ENCODE measurements at regions not wholly inside any gene's neighbourhood (a gene's known extent, or its start where the extent isn't known, plus 50 kb on each side); places are given as distances from the start of the nearest gene placed in this dataset.

DNA sequence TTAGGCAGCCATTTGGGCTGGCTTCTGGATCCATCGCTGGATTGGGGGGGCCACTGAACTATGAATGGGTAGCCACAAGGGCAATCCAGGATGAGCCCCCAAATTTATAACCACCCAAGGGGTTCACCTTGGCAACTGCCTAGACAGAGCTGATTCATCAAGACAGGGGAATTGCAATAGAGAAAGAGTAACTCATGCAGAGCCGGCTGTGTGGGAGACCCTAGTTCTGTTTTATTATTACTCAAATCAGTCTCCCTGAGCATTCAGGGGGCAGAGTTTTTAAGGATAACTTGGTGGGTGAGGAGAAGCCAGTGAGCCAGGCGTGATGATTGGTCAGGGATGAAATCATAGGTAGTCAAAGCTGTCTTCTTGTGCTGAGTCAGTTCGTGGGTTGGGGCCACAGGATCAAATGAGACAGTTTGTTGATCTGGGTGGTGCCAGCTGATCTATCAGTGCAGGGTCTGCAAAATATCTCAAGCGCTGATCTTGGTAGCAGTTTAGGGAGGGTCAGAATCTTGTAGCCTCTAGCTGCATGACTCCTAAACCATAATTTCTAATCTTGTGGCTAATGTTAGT is 57.9 kb downstream of the DNAJB9 start:
- TF ChIP-seq, protein P1, sequence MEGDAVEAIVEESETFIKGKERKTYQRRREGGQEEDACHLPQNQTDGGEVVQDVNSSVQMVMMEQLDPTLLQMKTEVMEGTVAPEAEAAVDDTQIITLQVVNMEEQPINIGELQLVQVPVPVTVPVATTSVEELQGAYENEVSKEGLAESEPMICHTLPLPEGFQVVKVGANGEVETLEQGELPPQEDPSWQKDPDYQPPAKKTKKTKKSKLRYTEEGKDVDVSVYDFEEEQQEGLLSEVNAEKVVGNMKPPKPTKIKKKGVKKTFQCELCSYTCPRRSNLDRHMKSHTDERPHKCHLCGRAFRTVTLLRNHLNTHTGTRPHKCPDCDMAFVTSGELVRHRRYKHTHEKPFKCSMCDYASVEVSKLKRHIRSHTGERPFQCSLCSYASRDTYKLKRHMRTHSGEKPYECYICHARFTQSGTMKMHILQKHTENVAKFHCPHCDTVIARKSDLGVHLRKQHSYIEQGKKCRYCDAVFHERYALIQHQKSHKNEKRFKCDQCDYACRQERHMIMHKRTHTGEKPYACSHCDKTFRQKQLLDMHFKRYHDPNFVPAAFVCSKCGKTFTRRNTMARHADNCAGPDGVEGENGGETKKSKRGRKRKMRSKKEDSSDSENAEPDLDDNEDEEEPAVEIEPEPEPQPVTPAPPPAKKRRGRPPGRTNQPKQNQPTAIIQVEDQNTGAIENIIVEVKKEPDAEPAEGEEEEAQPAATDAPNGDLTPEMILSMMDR (IDR thresholded peaks at IDR 0.05 in 2 of 3, conservative IDR thresholded peaks at IDR 0.05 in 1 of 3; ENCODE audit: control insufficient read depth in 2 of 3, extremely low read depth in 1 of 3, insufficient read depth in 1 of 3, low read depth in 3 of 3, low read length in 3 of 3) = no peak
- TF ChIP-seq, protein P2, sequence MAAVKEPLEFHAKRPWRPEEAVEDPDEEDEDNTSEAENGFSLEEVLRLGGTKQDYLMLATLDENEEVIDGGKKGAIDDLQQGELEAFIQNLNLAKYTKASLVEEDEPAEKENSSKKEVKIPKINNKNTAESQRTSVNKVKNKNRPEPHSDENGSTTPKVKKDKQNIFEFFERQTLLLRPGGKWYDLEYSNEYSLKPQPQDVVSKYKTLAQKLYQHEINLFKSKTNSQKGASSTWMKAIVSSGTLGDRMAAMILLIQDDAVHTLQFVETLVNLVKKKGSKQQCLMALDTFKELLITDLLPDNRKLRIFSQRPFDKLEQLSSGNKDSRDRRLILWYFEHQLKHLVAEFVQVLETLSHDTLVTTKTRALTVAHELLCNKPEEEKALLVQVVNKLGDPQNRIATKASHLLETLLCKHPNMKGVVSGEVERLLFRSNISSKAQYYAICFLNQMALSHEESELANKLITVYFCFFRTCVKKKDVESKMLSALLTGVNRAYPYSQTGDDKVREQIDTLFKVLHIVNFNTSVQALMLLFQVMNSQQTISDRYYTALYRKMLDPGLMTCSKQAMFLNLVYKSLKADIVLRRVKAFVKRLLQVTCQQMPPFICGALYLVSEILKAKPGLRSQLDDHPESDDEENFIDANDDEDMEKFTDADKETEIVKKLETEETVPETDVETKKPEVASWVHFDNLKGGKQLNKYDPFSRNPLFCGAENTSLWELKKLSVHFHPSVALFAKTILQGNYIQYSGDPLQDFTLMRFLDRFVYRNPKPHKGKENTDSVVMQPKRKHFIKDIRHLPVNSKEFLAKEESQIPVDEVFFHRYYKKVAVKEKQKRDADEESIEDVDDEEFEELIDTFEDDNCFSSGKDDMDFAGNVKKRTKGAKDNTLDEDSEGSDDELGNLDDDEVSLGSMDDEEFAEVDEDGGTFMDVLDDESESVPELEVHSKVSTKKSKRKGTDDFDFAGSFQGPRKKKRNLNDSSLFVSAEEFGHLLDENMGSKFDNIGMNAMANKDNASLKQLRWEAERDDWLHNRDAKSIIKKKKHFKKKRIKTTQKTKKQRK (IDR thresholded peaks at IDR 0.05; ENCODE audit: low read depth, low read length) = no peak
- TF ChIP-seq NRF1 (conservative IDR thresholded peaks at IDR 0.05; ENCODE audit: low read depth, low read length) (no peak), RCOR1 (conservative IDR thresholded peaks at IDR 0.05; ENCODE audit: low read depth, low read length) (no peak), POLR2AphosphoS5 (IDR thresholded peaks at IDR 0.05; ENCODE audit: low read length) (no peak), ZNF207 (IDR thresholded peaks at IDR 0.05; ENCODE audit: borderline replicate concordance) (no peak), PAX5 (IDR thresholded peaks at IDR 0.05; ENCODE audit: borderline replicate concordance, low read depth, low read length) (no peak), ASH2L (IDR thresholded peaks at IDR 0.05; ENCODE audit: borderline replicate concordance, low read depth) (no peak), CBX5 (IDR thresholded peaks at IDR 0.05; ENCODE audit: low read depth) (no peak), HDAC2 (IDR thresholded peaks at IDR 0.05) (no peak)
- TF ChIP-seq, protein P3, sequence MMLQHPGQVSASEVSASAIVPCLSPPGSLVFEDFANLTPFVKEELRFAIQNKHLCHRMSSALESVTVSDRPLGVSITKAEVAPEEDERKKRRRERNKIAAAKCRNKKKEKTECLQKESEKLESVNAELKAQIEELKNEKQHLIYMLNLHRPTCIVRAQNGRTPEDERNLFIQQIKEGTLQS (IDR thresholded peaks at IDR 0.05; ENCODE audit: borderline replicate concordance, extremely low read depth, low read depth, low read length) = no peak
